Activated CD4-positive, alpha-beta T cell treated with anti-CD3 and anti-CD28 coated beads, Interleukin-2, amount 50 U/mL, for 24 hours (primary cell): ENCODE measurements at regions not wholly inside any gene's neighbourhood (a gene's known extent, or its start where the extent isn't known, plus 50 kb on each side); places are given as distances from the start of the nearest gene placed in this dataset.

Experiments used
- DNase-seq, 2 donors: peaks; one replicate each; pipeline ENCODE4 v3.0.0-alpha.2; 2020; ENCODE audit warnings: low read depth in 1 of 2, low spot score in 1 of 2

DNA sequence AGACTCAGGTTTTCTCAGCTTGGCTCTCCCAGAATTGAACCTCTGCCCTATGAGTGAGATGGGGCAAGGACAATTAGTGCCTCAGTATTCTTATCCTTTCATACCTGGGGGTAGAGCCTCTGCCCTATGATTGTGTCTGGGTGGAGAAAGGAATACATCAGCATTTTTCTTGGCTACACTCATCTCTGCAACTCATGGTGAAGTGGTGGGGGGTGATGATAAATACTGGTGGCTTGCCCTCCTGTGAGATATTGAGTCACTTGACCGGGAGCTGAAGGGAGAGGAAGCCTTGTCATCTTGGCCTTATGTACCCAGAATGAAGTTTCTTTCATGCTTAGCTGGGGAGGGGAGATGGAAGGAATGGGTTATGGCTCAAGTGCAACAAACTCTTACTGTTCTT is 71.3 kb upstream of the ENOX2 start:
- no peak for DNase-seq

DNA sequence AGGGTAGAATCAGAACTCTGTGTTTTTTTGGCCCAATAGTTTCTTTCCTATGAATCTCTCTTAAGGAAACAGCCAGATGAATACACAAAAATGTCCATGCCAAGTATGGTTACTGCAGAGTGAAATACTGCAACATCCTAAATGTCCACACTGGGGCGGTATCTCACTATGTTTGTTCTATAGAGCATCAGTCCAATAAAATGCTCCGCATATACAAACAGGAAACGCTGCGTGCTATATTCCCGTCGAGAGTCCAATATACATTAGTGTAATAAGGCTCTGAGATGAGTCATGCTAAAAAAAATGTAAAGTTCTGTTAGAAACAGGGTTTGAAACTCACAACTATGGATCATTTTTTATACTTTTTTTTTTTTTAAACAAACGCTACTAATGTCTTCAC is 72.9 kb upstream of the ENOX2 start:
- peak in 1 of 2 donors; percentile 0 for DNase-seq

DNA sequence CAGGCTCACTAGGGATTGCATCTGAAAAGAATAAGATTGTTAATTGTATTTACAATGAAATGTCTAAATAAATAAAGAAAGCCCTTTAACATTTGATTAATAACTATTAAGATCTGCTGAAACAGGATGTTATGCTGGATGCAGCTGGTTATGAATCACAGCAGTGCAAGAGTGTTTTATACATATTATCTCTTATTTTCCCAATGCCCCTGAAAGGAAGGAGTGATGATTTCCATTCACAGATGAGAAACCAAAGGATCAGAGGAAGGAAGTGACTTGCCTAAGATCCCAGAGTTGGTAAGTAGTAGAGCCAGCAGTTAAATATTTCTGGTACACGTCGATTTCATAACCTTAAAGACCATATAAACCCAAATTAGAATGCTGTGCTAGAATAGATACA is 76.3 kb upstream of the ARHGAP36 start:
- no peak for DNase-seq

DNA sequence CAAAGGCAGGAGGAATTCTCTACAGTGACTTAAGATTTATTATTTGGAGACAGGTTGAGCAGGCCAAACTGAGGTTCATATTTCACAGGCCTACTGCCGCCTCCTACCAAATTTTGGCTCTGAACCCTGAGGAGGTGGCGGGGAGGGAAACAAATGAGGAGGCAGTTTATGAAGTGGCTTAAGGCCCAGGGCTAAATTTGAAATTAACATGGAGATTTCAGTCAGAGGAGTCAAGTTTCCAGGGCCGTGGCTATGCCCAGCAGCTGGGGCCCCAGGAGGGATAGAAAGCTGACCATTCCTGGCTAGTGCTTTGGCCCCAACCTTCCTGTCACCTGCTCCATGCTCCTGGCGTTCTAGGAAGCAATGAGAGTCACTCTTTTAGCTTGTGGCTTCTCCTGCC is 73.4 kb upstream of the ARHGAP36 start:
- no peak for DNase-seq

DNA sequence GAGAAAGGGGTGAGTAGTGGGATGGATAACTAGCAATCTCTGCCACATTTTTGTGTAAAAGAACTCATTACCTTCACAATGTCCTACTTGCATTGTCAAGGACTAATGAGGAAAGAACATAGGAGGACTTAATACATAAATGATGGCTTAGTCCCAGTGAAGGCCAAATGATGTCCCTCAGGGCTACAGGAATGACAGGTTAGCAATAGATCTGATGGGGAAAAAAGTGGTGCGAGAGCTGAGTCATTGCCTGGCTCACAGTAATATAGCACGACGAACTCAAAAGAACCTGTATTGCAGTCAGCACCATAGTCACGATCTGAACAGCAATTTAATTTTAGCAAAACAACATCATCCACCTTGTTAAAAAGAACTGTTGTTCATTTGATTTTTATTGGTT is 70.9 kb upstream of the ARHGAP36 start:
- DNase-seq, result no peak

DNA sequence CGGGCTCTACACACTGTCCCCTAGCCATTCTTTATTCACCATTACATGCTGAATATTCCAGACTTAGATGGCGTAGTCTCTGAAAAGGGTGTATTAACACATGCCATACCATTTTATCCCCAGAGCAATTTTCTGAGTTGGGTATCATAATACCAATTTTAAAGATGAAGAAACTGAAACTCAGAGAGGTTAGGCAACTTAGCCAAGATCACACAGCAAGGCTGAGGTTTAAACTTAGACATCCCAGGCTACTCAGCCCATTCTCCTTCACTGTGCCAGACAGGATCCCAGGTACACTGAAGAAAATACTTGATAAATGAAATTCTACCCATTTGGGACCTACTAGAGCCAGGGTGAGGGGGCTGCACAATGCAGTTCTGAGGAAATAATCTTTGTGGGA is 67.4 kb upstream of the ARHGAP36 start:
- no peak for DNase-seq

DNA sequence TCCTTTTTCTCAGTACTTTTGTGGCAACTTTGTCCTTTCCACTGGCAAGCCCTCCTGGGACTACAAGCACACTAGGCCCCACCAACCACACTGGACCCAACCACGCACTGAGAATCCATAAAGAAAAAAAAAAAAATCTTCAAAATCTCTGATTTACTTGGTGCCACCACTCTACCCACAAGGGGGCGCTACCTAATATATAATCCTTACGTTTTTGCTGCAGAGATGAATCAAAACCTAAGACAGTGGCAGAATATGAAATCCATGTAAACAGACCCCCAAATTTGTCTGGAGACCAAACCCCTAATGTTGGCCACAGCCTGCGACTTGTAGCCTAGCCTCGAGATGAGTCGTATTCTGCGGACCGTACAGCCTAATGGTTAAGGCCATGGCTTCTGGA is 63.5 kb upstream of the ARHGAP36 start:
- DNase-seq, result no peak

DNA sequence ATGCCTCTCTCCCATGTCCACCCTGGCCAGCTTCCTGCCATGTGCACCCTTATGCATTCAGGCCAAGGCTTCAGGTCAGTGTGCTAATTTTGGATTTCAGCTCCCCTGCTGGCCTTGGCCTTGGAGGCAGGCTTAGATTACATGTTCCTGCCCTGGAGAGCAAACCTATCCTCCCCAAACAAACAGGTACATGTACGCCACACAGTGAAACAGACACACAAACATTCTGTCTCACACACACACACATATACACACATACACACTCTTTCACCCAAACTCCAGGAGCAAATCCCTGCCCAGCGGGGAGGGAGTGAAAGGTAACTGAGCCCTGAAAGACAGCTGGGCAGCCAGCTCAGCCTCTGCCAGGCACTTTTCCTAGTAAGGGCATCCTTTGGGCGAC is 62.7 kb upstream of the ARHGAP36 start:
- DNase-seq, result no peak

DNA sequence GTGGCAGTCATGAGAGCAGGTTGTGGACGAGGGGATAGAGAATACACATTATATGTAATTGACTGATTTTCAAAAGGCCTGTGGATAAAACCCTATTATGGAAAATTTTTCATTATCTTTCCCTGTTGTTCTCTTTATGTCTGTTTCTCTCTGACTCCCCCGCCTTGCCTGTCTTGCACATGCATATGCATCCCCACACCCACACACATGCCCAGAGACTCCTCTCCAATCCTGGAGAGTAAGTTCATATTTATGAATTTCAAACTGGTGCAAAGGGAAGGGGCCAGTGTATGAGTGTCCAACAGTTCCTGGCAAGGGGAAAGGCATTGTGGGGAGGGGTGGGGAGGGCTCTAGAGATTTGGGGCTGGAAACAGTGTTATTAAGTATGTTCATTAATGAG is 60.8 kb upstream of the ARHGAP36 start:
- no peak for DNase-seq

DNA sequence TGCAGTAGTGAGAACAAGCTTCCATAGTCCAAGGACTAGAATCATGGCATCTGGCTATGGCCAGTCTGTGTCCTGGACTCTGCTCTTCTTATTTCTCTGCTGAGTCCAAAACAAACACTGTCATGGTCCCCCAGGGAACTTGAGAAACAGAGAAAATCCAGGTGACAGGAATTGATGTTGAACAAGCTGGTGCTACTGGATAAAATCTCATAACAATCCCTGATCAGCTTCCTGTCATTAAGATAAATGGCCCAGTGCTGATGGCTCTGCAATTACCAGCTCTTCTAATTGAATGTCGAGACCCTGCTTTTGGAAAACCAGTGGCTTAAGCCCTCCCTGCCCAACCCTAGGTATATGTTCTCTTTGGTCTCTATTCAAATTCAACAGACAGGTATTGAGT is 58.8 kb upstream of the ARHGAP36 start:
- DNase-seq, result no peak
